H1 (cell line): ENCODE measurements at regions not wholly inside any gene's neighbourhood (a gene's known extent, or its start where the extent isn't known, plus 50 kb on each side); places are given as distances from the start of the nearest gene placed in this dataset.

Experiments
- CTCF ChIA-PET: fragments of 300-600 bp; sonication (Branson Sonifier 250); formaldehyde crosslinking; loops from one replicate; lab custom pipeline; 2021; ENCODE audit not compliant: partially characterized antibody; lab: Charles Lee
- POLR2A ChIA-PET: fragments of 300-600 bp; sonication (Branson Sonifier 250); formaldehyde crosslinking; loops from one replicate; lab custom pipeline; 2021; ENCODE audit warnings: inconsistent platforms; ENCODE audit not compliant: partially characterized antibody; lab: Charles Lee
- DNase-seq, 2 experiments: peaks; one replicate each; pipeline versions ENCODE4 v3.0.0 to v3.0.0-alpha.2; 2010 to 2022; ENCODE audit warnings: low spot score in 2 of 2, low read depth in 1 of 2, mixed read lengths in 1 of 2
- FAIRE-seq: peaks from 2 replicates; lab custom pipeline; 2011; peaks lifted over from hg19 to GRCh38; lab: Jason Lieb, UNC
- H2AFZ ChIP-seq: 2 replicates; pipeline ENCODE4 v1.8.1; 2012; ENCODE audit warnings: low read length, inconsistent platforms
- H2AK5ac ChIP-seq: 2 replicates; pipeline ENCODE4 v1.6.1; 2013; ENCODE audit warnings: low read depth, low read length
- H2BK120ac ChIP-seq: replicated peaks from 2 replicates; pipeline ENCODE3; 2013; ENCODE audit warnings: low read depth, low read length, inconsistent platforms
- H2BK12ac ChIP-seq: 2 replicates; pipeline ENCODE4 v1.6.1; 2013; ENCODE audit warnings: low read depth, low read length
- H2BK15ac ChIP-seq: 2 replicates; pipeline ENCODE4 v1.6.1; 2013; ENCODE audit warnings: low read length
- H2BK20ac ChIP-seq: 2 replicates; pipeline ENCODE4 v1.6.1; 2013; ENCODE audit warnings: low read length
- H2BK5ac ChIP-seq: 2 replicates; pipeline ENCODE4 v1.6.1; 2013; ENCODE audit warnings: low read depth, low read length
- H3K14ac ChIP-seq: 2 replicates; pipeline ENCODE4 v1.6.1; 2013; ENCODE audit warnings: inconsistent platforms; ENCODE audit not compliant: insufficient read length
- H3K18ac ChIP-seq: 2 replicates; pipeline ENCODE4 v1.6.1; 2013; ENCODE audit warnings: low read length; ENCODE audit errors: extremely low read depth
- H3K23ac ChIP-seq: 2 replicates; pipeline ENCODE4 v1.6.1; 2013; ENCODE audit warnings: inconsistent platforms; ENCODE audit not compliant: insufficient read length
- H3K23me2 ChIP-seq: 2 replicates; pipeline ENCODE4 v1.6.1; 2013; ENCODE audit warnings: low read depth, low read length
- H3K27ac ChIP-seq: 2 replicates; pipeline ENCODE4 v1.6.1; 2011; ENCODE audit warnings: low read depth, low read length, inconsistent platforms
- H3K27me3 ChIP-seq, 4 experiments: replicated peaks in 1 of 4; 1 replicate in 1 of 4; 2 replicates in 3 of 4; pipeline versions ENCODE4 v1.6.1 to v1.8.1; 2011 to 2013; ENCODE audit warnings: low read length in 3 of 4, mild to moderate bottlenecking in 3 of 4, inconsistent platforms in 2 of 4, mixed read lengths in 2 of 4, moderate library complexity in 1 of 4; ENCODE audit not compliant: control insufficient read depth in 3 of 4, insufficient read depth in 3 of 4; ENCODE audit errors: extremely low read depth in 1 of 4
- H3K36me3 ChIP-seq, 4 experiments: 2 replicates each; pipeline versions ENCODE4 v1.6.1 to v1.8.1; 2011 to 2013; ENCODE audit warnings: mild to moderate bottlenecking in 4 of 4, low read length in 3 of 4, moderate library complexity in 2 of 4, control low read depth in 1 of 4, inconsistent platforms in 1 of 4; ENCODE audit not compliant: insufficient read depth in 4 of 4, control insufficient read depth in 2 of 4
- H3K4ac ChIP-seq: replicated peaks from 2 replicates; pipeline ENCODE3; 2013; ENCODE audit warnings: low read length, low read depth, mixed read lengths, inconsistent platforms; ENCODE audit not compliant: insufficient read length
- H3K4me1 ChIP-seq, 4 experiments: replicated peaks in 1 of 4; 1 replicate in 1 of 4; 2 replicates in 3 of 4; pipeline versions ENCODE4 v1.6.1 to v1.8.1; 2011 to 2013; ENCODE audit warnings: low read length in 3 of 4, inconsistent platforms in 2 of 4, mixed read lengths in 1 of 4; ENCODE audit not compliant: insufficient read depth in 4 of 4, control insufficient read depth in 3 of 4
- H3K4me2 ChIP-seq, 2 experiments: 2 replicates each; pipeline versions ENCODE4 v1.6.1 to v1.8.1; 2011 to 2013; ENCODE audit warnings: low read depth in 2 of 2, low read length in 2 of 2, control low read depth in 1 of 2, inconsistent platforms in 1 of 2, mild to moderate bottlenecking in 1 of 2; ENCODE audit not compliant: insufficient read depth in 1 of 2
- H3K4me3 ChIP-seq, 4 experiments: fragments of 200-600, 300-600 bp in 1 of 4; sonication (generic), shearing (Covaris generic), sonication (Bioruptor Twin) in 1 of 4; 2 replicates each; pipeline versions ENCODE4 v1.5.1 to v1.8.1; 2011 to 2016; ENCODE audit warnings: low read length in 4 of 4, low read depth in 3 of 4, control low read depth in 2 of 4, inconsistent platforms in 2 of 4, mild to moderate bottlenecking in 2 of 4, mixed read lengths in 1 of 4, moderate library complexity in 1 of 4; ENCODE audit not compliant: insufficient read depth in 2 of 4; ENCODE audit errors: extremely low read depth in 1 of 4
- H3K56ac ChIP-seq: replicated peaks from 2 replicates; pipeline ENCODE3; 2013; ENCODE audit warnings: low read depth, mild to moderate bottlenecking, mixed read lengths, low read length, inconsistent platforms; ENCODE audit not compliant: insufficient read length
- H3K79me1 ChIP-seq: 2 replicates; pipeline ENCODE4 v1.6.1; 2013; ENCODE audit warnings: low read depth, low read length, control low read depth
- H3K79me2 ChIP-seq, 2 experiments: 2 replicates each; pipeline versions ENCODE4 v1.6.1 to v1.8.1; 2012 to 2013; ENCODE audit warnings: low read length in 2 of 2, mild to moderate bottlenecking in 2 of 2, inconsistent platforms in 1 of 2; ENCODE audit not compliant: insufficient read depth in 2 of 2, control insufficient read depth in 1 of 2
- H3K9ac ChIP-seq, 4 experiments: replicated peaks in 1 of 4; 1 replicate in 1 of 4; 2 replicates in 3 of 4; pipeline versions ENCODE4 v1.6.1 to v1.8.1; 2011 to 2013; ENCODE audit warnings: low read depth in 3 of 4, low read length in 3 of 4, control low read depth in 2 of 4, mild to moderate bottlenecking in 2 of 4, moderate library complexity in 2 of 4, inconsistent platforms in 1 of 4; ENCODE audit errors: extremely low read depth in 1 of 4
- H3K9me3 ChIP-seq, 2 experiments: 2 replicates each; pipeline versions ENCODE4 v1.6.1 to v1.8.1; 2012 to 2013; ENCODE audit warnings: mild to moderate bottlenecking in 2 of 2, moderate library complexity in 2 of 2, control low read depth in 1 of 2, inconsistent platforms in 1 of 2, low read depth in 1 of 2, low read length in 1 of 2, mixed read lengths in 1 of 2; ENCODE audit not compliant: insufficient read depth in 2 of 2
- H4K20me1 ChIP-seq, 2 experiments: replicated peaks in 1 of 2; 2 replicates each; pipeline versions ENCODE3 to v1.8.1; 2011 to 2013; ENCODE audit warnings: inconsistent platforms in 2 of 2, low read length in 2 of 2, mild to moderate bottlenecking in 1 of 2; ENCODE audit not compliant: insufficient read depth in 2 of 2, control insufficient read depth in 1 of 2
- H4K5ac ChIP-seq: 2 replicates; pipeline ENCODE4 v1.6.1; 2013; ENCODE audit warnings: low read length, low read depth, mixed read lengths, inconsistent platforms; ENCODE audit not compliant: insufficient read length
- H4K8ac ChIP-seq: 2 replicates; pipeline ENCODE4 v1.8.0; 2013; ENCODE audit warnings: mild to moderate bottlenecking, moderate library complexity, low read length, inconsistent platforms; ENCODE audit not compliant: insufficient read depth; ENCODE audit errors: extremely low read depth
- H4K91ac ChIP-seq: replicated peaks from 2 replicates; pipeline ENCODE3; 2013; ENCODE audit warnings: low read length, mixed read lengths, inconsistent platforms; ENCODE audit not compliant: insufficient read length
- ASH2L ChIP-seq: fragments of 200-600, 300-600 bp; sonication (generic); IDR thresholded peaks from one replicate; pipeline ENCODE4 v1.7.1; 2017; ENCODE audit warnings: low read length
- BACH1 ChIP-seq: IDR thresholded peaks from 2 replicates; pipeline ENCODE4 v1.6.1; 2012; ENCODE audit warnings: low read length, improper control_type of control experiment
- BRCA1 ChIP-seq: IDR thresholded peaks from 2 replicates; pipeline ENCODE4 v1.6.1; 2012; ENCODE audit warnings: low read depth, low read length, improper control_type of control experiment
- CHD2 ChIP-seq: IDR thresholded peaks from 2 replicates; pipeline ENCODE4 v1.6.1; 2012; ENCODE audit warnings: low read length, improper control_type of control experiment
- CREB1 ChIP-seq: IDR thresholded peaks from 2 replicates; pipeline ENCODE4 v1.6.1; 2012; ENCODE audit warnings: inconsistent platforms
- GABPA ChIP-seq: IDR thresholded peaks from 2 replicates; pipeline ENCODE4 v1.6.1; 2011; ENCODE audit warnings: mild to moderate bottlenecking, low read length, moderate library complexity, borderline replicate concordance; ENCODE audit not compliant: insufficient read depth
- GTF2F1 ChIP-seq: IDR thresholded peaks from 2 replicates; pipeline ENCODE4 v1.6.1; 2012; ENCODE audit warnings: low read depth, low read length, improper control_type of control experiment, borderline replicate concordance
- JUND ChIP-seq: IDR thresholded peaks from 2 replicates; pipeline ENCODE4 v1.6.1; 2011; ENCODE audit warnings: mild to moderate bottlenecking, improper control_type of control experiment, low read length
- NANOG ChIP-seq: IDR thresholded peaks from 2 replicates; pipeline ENCODE4 v1.6.1; 2011; ENCODE audit warnings: low read length, low read depth, mild to moderate bottlenecking, inconsistent platforms; ENCODE audit not compliant: insufficient read depth, poor library complexity, severe bottlenecking
- RFX5 ChIP-seq: IDR thresholded peaks from 2 replicates; pipeline ENCODE4 v1.6.1; 2011; ENCODE audit warnings: low read depth, low read length, improper control_type of control experiment, borderline replicate concordance
- RNF2 ChIP-seq: fragments of 200-900, 300-1000 bp; sonication (generic); IDR thresholded peaks from 2 replicates; pipeline ENCODE4 v1.7.1; 2016; ENCODE audit warnings: borderline replicate concordance, low read depth, mild to moderate bottlenecking, antibody characterized with exemption, low read length; ENCODE audit not compliant: poor library complexity, severe bottlenecking; ENCODE audit errors: missing control alignments
- SP1 ChIP-seq: IDR thresholded peaks from 2 replicates; pipeline ENCODE4 v1.6.1; 2011; ENCODE audit warnings: low read depth, low read length
- SRF ChIP-seq: IDR thresholded peaks from 2 replicates; pipeline ENCODE4 v1.6.1; 2011; ENCODE audit warnings: mild to moderate bottlenecking, low read depth, low read length, moderate library complexity
- TEAD4 ChIP-seq: IDR thresholded peaks from 2 replicates; pipeline ENCODE4 v1.6.1; 2012; ENCODE audit warnings: low read depth, low read length, inconsistent platforms, mixed read lengths
- ZNF274 ChIP-seq: IDR thresholded peaks from 2 replicates; pipeline ENCODE4 v1.7.0; 2012; ENCODE audit warnings: low read length, borderline replicate concordance; ENCODE audit errors: extremely low read depth

DNA sequence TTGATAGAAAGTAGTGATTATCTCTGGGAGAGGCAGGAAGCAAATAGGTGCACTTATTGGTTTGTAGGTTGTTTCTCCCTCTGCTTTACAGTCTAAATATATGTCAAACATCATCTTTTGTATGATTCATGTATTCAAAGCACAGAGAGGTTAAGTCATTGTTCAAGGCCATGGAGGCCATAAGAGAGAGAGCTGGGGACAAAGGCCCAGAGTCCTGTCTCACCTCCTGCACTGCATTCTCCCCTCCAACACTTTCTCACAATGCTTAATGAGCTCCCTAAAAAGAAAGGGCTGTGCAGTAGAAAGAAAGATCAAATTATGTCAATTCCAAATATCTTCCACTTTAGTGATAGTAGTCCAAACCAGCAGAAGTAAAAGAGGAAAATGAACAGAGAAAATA is 180.4 kb upstream of the DIO3 start:
- no peak overlapping the region for H4K91ac ChIP-seq
- no peak overlapping the region for H3K56ac ChIP-seq
- H2AFZ ChIP-seq, result no peak overlapping the region
- CTCF ChIA-PET, result interaction anchor here (0.6 kb wide), 1 partner anchor 157 kb away, joined by 3 read pairs; no protein-coding TSS in a partner anchor
- POLR2A ChIA-PET, result no interaction called here
- no peak overlapping the region for H4K8ac ChIP-seq
- H3K79me1 ChIP-seq, result no peaks in the 10 kb centered on the region
- no peak overlapping the region for H3K23ac ChIP-seq
- H2AK5ac ChIP-seq, result no peak overlapping the region
- FAIRE-seq (no peak), DNase-seq (no peak)
- H4K5ac ChIP-seq, result no peak overlapping the region
- no peaks in the 10 kb centered on the region for H3K4me1 ChIP-seq
- no peak overlapping the region for H2BK20ac ChIP-seq
- no peak overlapping the region for H2BK15ac ChIP-seq
- no peaks in the 10 kb centered on the region for H3K27me3 ChIP-seq
- H4K20me1 ChIP-seq, result no peaks in the 10 kb centered on the region
- H2BK120ac ChIP-seq, result no peak overlapping the region
- H3K18ac ChIP-seq, result no peak overlapping the region
- H3K27ac ChIP-seq, result no peak overlapping the region
- no peak overlapping the region for H3K4ac ChIP-seq
- no peak overlapping the region for H3K4me3 ChIP-seq
- peaks cover 0 to 4% of the 10 kb centered on the region in 2 experiments; a peak in 2 of 4 replicates for H3K9me3 ChIP-seq
- H2BK5ac ChIP-seq, result no peak overlapping the region
- no peak overlapping the region for H3K4me2 ChIP-seq
- no peak overlapping the region for H3K9ac ChIP-seq
- no peaks in the 10 kb centered on the region; the same call in 1 of the 2 replicates for H3K23me2 ChIP-seq
- no peak for TF ChIP-seq ASH2L
- no peak for TF ChIP-seq JUND
- no peak for TF ChIP-seq TEAD4
- TF ChIP-seq SRF, result no peak
- no peak for TF ChIP-seq BACH1
- no peak for TF ChIP-seq CREB1
- TF ChIP-seq ZNF274, result no peak
- no peak for TF ChIP-seq GABPA
- no peak for TF ChIP-seq RFX5
- no peak for TF ChIP-seq NANOG
- TF ChIP-seq RNF2, result no peak
- no peak for TF ChIP-seq CHD2
- TF ChIP-seq GTF2F1, result no peak
- TF ChIP-seq SP1, result no peak
- no peak for TF ChIP-seq BRCA1
- H2BK12ac ChIP-seq, result no peak overlapping the region
- no peaks in the 10 kb centered on the region for H3K36me3 ChIP-seq
- H3K79me2 ChIP-seq, result no peaks in the 10 kb centered on the region
- H3K14ac ChIP-seq, result no peak overlapping the region
